DOHH2 (cell line): ENCODE measurements at regions not wholly inside any gene's neighbourhood (a gene's known extent, or its start where the extent isn't known, plus 50 kb on each side); places are given as distances from the start of the nearest gene placed in this dataset.

Experiments used
- H3F3A ChIP-seq: fragments of 200-600 bp; sonication (generic), shearing (Covaris generic); 2 replicates; pipeline ENCODE4 v1.6.0; 2016; ENCODE audit warnings: antibody characterized with exemption, mild to moderate bottlenecking; ENCODE audit not compliant: control insufficient read depth, insufficient read depth
- H3K27ac ChIP-seq: fragments of 200-600 bp; sonication (generic); 2 replicates; pipeline ENCODE4 v1.5.1; 2014; ENCODE audit warnings: low read depth, mild to moderate bottlenecking, low read length, moderate library complexity
- H3K27me3 ChIP-seq: fragments of 200-600 bp; sonication (generic); 2 replicates; pipeline ENCODE4 v1.6.1; 2014; ENCODE audit warnings: mild to moderate bottlenecking, low read length, mixed read lengths; ENCODE audit not compliant: control insufficient read depth
- H3K36me3 ChIP-seq: fragments of 200-600 bp; sonication (generic); 2 replicates; pipeline ENCODE4 v1.6.1; 2014; ENCODE audit warnings: mild to moderate bottlenecking, low read length, moderate library complexity, mixed read lengths; ENCODE audit not compliant: control insufficient read depth
- H3K4me1 ChIP-seq: fragments of 200-600 bp; sonication (generic); 2 replicates; pipeline ENCODE4 v1.6.1; 2014; ENCODE audit warnings: mild to moderate bottlenecking, low read length, mixed read lengths; ENCODE audit not compliant: control insufficient read depth
- H3K4me2 ChIP-seq: fragments of 200-600 bp; sonication (generic); 2 replicates; pipeline ENCODE4 v1.6.0; 2014; ENCODE audit warnings: mild to moderate bottlenecking, low read length, moderate library complexity
- H3K4me3 ChIP-seq: fragments of 200-600 bp; sonication (generic); 2 replicates; pipeline ENCODE4 v1.5.1; 2014; ENCODE audit warnings: mild to moderate bottlenecking, low read length, mixed read lengths
- H3K79me2 ChIP-seq: fragments of 200-600 bp; sonication (generic); 2 replicates; pipeline ENCODE4 v1.6.1; 2014; ENCODE audit warnings: mild to moderate bottlenecking, low read length, mixed read lengths; ENCODE audit not compliant: control insufficient read depth
- H3K9me2 ChIP-seq: fragments of 200-600 bp; sonication (generic); replicated peaks from 2 replicates; pipeline ENCODE4 v1.6.1; 2014; ENCODE audit warnings: mild to moderate bottlenecking, low read length, mixed read lengths; ENCODE audit not compliant: control insufficient read depth
- H3K9me3 ChIP-seq: fragments of 200-600 bp; sonication (generic); 2 replicates; pipeline ENCODE4 v1.6.1; 2014; ENCODE audit warnings: antibody characterized with exemption, low read length, mixed read lengths; ENCODE audit not compliant: control insufficient read depth, insufficient read depth
- H4K20me1 ChIP-seq: fragments of 200-600 bp; sonication (generic); 2 replicates; pipeline ENCODE4 v1.6.0; 2014; ENCODE audit warnings: low read depth, mild to moderate bottlenecking, antibody characterized with exemption, low read length, moderate library complexity; ENCODE audit not compliant: control insufficient read depth, insufficient read depth
- EZH2phosphoT487 ChIP-seq: fragments of 200-600 bp; sonication (generic); IDR thresholded peaks from 2 replicates; pipeline ENCODE4 v1.6.1; 2017; ENCODE audit warnings: borderline replicate concordance, mild to moderate bottlenecking, antibody characterized with exemption, low read length, moderate library complexity, mixed read lengths
- TF ChIP-seq, protein P1 (sequence below): fragments of 200-600 bp; sonication (generic); IDR thresholded peaks from one replicate; pipeline ENCODE4 v1.5.1; 2014; ENCODE audit warnings: antibody characterized with exemption, mild to moderate bottlenecking, low read depth, low read length; ENCODE audit not compliant: poor library complexity, severe bottlenecking

DNA sequence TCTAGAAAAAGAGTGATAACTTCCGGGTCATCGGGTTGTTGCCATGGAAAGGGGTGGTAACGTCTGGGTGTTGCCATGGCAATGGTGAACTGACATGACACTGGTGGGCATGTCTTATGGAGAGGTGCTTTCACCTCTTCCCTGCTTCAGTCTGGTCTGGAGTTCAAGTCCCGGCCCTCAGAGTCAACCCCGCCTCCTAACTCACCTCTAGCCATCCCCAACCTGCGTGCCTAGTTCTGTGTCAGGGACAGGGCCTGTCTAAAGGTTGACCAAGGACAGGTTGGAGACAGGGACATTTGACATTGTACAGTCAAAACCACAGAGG is 96.0 kb downstream of the LSM3 start:
- no peak for TF ChIP-seq EZH2phosphoT487
- TF ChIP-seq, protein P1, sequence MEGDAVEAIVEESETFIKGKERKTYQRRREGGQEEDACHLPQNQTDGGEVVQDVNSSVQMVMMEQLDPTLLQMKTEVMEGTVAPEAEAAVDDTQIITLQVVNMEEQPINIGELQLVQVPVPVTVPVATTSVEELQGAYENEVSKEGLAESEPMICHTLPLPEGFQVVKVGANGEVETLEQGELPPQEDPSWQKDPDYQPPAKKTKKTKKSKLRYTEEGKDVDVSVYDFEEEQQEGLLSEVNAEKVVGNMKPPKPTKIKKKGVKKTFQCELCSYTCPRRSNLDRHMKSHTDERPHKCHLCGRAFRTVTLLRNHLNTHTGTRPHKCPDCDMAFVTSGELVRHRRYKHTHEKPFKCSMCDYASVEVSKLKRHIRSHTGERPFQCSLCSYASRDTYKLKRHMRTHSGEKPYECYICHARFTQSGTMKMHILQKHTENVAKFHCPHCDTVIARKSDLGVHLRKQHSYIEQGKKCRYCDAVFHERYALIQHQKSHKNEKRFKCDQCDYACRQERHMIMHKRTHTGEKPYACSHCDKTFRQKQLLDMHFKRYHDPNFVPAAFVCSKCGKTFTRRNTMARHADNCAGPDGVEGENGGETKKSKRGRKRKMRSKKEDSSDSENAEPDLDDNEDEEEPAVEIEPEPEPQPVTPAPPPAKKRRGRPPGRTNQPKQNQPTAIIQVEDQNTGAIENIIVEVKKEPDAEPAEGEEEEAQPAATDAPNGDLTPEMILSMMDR, result no peak
- no peaks in the 10 kb centered on the region for H3F3A ChIP-seq
- H3K9me2 ChIP-seq, result no peaks in the 10 kb centered on the region
- no peaks in the 10 kb centered on the region for H3K9me3 ChIP-seq
- no peaks in the 10 kb centered on the region for H3K36me3 ChIP-seq
- no peak overlapping the region for H3K4me3 ChIP-seq
- H3K27ac ChIP-seq, result no peak overlapping the region
- H3K27me3 ChIP-seq, result peaks cover 6% of the 10 kb centered on the region; the same call in 1 of the 2 replicates
- H3K4me1 ChIP-seq, result peaks cover 10% of the 10 kb centered on the region
- H4K20me1 ChIP-seq, result no peaks in the 10 kb centered on the region
- H3K4me2 ChIP-seq, result no peak overlapping the region
- H3K79me2 ChIP-seq, result no peaks in the 10 kb centered on the region

DNA sequence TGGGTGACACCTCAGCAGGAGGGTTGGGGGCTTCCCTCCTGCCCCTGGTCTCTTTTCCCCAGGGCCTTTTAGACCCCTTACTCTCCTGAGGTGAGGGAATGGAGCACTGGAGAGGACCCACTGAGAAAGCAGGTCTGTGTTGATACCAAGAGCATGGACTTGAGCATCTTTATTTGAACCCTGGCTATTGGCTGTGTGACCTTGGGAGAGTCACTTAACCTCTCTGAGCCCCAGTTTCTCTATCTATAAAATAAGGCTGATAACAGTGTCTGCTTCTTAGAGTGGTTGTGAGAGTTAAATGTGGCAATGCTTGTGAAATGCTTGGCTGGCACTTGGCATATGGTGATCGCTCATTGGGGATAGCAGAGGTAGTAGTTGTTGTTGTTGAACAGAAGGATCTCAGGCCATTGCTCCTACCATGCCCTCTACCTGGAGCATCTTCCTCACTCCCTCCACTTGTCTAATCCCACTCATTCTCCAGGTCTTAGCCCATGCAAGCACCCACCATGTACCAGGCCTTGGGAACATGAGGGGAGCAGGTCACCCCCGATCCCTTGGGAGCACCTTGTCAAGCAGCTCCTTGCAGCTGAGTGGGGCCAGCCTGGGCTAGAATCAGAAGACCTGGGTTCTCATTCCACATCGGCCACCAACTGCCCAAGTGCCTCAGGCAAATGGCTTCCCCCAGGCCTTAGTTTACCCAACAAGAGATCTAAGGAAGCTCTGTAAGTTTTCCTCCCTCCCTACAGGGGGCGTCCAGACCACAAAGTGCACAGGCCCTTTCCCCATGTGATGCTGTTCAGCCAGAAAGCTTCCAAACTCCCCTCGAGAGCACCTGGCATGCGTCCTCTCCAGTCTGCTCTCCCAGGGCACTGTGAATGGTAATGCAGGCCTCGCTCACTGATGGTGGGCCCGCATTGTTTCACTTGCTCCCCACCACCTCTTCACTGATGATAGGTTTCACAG is 96.7 kb downstream of the LSM3 start:
- Histone ChIP-seq H4K20me1 (no peaks in the 10 kb centered on the region), H3K36me3 (no peaks in the 10 kb centered on the region), H3F3A (no peaks in the 10 kb centered on the region), H3K9me2 (no peaks in the 10 kb centered on the region), H3K4me2 (no peak overlapping the region), H3K9me3 (no peaks in the 10 kb centered on the region), H3K4me1 (peaks cover 10% of the 10 kb centered on the region), H3K79me2 (no peaks in the 10 kb centered on the region), H3K4me3 (no peak overlapping the region), H3K27ac (no peak overlapping the region), H3K27me3 (no peaks in the 10 kb centered on the region; the same call in 1 of the 2 replicates)
- TF ChIP-seq, protein P1, result peak; percentile 75
- TF ChIP-seq EZH2phosphoT487, result no peak

DNA sequence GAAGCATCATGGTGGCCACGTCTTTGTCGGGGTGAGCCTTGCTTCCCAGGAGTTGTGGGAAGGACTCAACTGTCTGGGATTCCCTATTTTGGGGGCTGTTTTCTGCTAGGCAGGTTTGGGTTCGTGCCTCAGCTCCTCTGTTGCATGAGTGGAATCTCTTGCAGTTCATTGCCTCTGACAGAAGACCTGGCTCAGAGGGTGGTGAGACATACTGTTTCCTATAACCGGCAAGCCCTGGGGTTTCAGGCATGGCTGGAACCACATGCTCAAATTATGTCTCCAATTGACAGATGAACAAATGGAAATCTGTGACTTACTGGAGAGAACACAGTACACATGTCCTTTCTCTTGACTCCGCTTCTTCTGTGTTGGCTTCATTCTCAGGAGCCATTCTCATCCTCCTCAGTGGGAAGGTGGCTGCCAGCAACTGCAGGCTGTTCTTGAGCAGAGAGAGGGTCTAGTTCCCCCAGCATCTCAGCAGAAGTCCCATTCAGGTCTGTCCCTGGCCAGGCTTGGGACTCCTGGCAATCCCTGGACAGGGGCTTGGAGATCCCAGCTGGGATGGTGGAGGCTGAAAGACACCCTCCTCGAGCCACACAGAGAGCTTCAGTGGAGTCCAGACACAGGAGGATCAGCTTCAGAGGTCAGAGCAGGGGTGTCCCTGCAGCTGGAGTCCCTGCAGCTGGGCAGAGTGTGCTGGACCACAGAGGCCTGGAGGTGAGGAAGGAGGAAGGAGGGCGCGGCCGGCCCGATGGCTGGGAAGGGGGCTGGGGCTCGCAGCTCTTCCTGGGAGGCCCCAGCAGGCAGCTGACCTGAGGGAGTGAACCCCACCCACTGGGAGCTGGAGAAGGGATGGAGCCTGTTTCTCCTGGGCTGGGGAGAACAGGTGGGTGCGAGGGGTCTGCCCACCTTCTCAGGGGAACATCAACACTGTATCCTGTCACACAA is 97.6 kb downstream of the LSM3 start:
- no peaks in the 10 kb centered on the region for H3K36me3 ChIP-seq
- H3K4me3 ChIP-seq, result no peak overlapping the region
- H3K4me1 ChIP-seq, result peaks cover 10% of the 10 kb centered on the region
- no peaks in the 10 kb centered on the region for H3K9me3 ChIP-seq
- no peaks in the 10 kb centered on the region for H3K79me2 ChIP-seq
- H3K4me2 ChIP-seq, result no peak overlapping the region
- no peaks in the 10 kb centered on the region for H3K27me3 ChIP-seq
- no peaks in the 10 kb centered on the region for H4K20me1 ChIP-seq
- no peaks in the 10 kb centered on the region for H3K9me2 ChIP-seq
- no peaks in the 10 kb centered on the region for H3F3A ChIP-seq
- TF ChIP-seq, protein P1, result no peak
- no peak for TF ChIP-seq EZH2phosphoT487
- no peak overlapping the region for H3K27ac ChIP-seq
